Coronary artery (tissue), 2 donors: ENCODE measurements at regions not wholly inside any gene's neighbourhood (a gene's known extent, or its start where the extent isn't known, plus 50 kb on each side); places are given as distances from the start of the nearest gene placed in this dataset.

Experiments
- DNase-seq: peaks from one replicate; pipeline ENCODE4 v3.0.0-alpha.2; 2017; ENCODE audit warnings: low spot score
- H3K27ac ChIP-seq, 2 donors: fragments of 200-600 bp; sonication (generic); one replicate each; pipeline ENCODE4 v1.5.1; 2016 to 2019
- H3K4me3 ChIP-seq: fragments of 200-600 bp; sonication (generic); 2 replicates; pipeline ENCODE4 v1.5.1; 2016; ENCODE audit warnings: mild to moderate bottlenecking, moderate library complexity
- TF ChIP-seq, protein P1 (sequence below): fragments of 200-600 bp; sonication (generic); IDR thresholded peaks from one replicate; pipeline ENCODE4 v1.5.1; 2019; ENCODE audit warnings: antibody characterized with exemption

DNA sequence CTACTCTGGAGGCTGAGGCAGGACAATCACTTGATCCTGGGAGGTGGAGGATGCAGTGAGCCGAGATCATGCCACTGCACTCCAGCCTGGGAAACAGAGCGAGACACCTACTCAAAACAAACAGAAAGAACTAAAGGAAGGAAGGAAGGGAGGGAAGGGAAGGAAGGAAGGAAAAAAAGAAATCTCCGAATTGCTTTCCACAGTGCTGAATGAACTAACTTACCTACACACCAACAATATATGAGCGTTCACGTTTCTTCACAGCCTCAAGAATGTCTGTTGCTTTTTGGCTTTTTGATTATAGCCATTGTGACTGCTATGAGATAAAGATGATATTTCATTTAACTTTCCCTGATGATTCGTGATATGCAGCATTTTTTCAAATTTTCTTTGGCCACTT is 1343.7 kb downstream of the LRFN5 start:
- Histone ChIP-seq H3K27ac (no peak overlapping the region), H3K4me3 (no peak overlapping the region)
- no peak for DNase-seq
- TF ChIP-seq, protein P1, sequence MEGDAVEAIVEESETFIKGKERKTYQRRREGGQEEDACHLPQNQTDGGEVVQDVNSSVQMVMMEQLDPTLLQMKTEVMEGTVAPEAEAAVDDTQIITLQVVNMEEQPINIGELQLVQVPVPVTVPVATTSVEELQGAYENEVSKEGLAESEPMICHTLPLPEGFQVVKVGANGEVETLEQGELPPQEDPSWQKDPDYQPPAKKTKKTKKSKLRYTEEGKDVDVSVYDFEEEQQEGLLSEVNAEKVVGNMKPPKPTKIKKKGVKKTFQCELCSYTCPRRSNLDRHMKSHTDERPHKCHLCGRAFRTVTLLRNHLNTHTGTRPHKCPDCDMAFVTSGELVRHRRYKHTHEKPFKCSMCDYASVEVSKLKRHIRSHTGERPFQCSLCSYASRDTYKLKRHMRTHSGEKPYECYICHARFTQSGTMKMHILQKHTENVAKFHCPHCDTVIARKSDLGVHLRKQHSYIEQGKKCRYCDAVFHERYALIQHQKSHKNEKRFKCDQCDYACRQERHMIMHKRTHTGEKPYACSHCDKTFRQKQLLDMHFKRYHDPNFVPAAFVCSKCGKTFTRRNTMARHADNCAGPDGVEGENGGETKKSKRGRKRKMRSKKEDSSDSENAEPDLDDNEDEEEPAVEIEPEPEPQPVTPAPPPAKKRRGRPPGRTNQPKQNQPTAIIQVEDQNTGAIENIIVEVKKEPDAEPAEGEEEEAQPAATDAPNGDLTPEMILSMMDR = no peak

DNA sequence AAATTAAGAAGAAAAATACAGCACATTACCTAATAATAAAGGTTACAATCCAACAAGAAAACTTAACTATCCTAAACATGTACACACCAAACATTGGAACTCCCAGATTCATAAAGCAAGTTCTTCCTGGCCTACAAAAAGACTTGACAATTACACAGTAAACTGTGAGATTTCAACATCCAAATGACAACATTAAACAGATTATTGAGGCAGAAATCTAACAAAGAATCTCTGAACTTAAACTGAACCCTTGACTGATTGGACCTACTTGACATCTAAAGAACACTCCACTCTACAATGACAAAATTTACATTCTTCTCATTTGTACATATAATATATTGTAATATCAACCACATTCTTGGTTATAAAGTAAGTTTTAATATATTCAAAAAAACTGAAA is 1341.3 kb downstream of the LRFN5 start:
- no peak for DNase-seq
- Histone ChIP-seq H3K4me3 (no peak overlapping the region), H3K27ac (no peak overlapping the region)
- TF ChIP-seq, protein P1 = no peak

DNA sequence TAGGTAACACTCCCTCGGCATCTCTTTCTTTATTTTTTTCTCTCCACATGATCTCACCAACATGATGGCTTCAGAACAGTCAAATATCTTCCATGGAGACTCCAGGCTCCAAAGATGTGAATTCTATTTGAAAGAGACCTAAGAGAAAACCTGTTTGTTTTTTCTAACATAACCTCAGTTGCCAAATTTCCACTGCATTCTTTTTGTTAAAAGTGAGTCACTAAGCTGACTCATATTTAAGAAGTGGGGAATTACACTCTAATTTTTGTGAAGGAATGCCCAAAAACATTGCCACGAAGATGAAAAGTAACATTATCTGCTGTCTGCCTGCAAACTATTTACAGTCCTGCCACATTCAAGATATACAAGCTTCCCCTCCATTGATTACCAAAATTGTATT is 1337.6 kb downstream of the LRFN5 start:
- DNase-seq = no peak
- TF ChIP-seq, protein P1 = no peak
- no peak overlapping the region for H3K4me3 ChIP-seq
- no peak overlapping the region for H3K27ac ChIP-seq

DNA sequence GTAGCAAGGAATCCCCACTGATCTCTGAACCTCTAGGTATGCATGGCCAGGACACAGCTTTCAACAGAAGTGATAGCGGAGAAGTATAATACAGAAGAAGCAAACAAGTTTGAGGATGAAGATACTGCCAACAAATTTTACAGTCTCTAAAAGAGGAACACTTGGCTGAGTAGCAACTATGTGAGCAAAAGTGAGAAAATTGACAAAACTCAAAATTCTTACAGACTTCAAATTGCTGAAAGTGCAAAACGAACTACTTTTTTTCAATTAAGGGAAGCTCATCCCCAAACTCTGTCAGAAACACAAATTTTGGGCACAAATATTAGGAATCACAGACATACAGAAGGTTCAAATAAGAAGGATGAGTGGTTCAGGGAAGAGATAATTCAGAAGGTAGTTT is 1324.6 kb downstream of the LRFN5 start:
- Histone ChIP-seq H3K4me3 (no peak overlapping the region), H3K27ac (no peak overlapping the region)
- DNase-seq = no peak
- TF ChIP-seq, protein P1 = no peak

DNA sequence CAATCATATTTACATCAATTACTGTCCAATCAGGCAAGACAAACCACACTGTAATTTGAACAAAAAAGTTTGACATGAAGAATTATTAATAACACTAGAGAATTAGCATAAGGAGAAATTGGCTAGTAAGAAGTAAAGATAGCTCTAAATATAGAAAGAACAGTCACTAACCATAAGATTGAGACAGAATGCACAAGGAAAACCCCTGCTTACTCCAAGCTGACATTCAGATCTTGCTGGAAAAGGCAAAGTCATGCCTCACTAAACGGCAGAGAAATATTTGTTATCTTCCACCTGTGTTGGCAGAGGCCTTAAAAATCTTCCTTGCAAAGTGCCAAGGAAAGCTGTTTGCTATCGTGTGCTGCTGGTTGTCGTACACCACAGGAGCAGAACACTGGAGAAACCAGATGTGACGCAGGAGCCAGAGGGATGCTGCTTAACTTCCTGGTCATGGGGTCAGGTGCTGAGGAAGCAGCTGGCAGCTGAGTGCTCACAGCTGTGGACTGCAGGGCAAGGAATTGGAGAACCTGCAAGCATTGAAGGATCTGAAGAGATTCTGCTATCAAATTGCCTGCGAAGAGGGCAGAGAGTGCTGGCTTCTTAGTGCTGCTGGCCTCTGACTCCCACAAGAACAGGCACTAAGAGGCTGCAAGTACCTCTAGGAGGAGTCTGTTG is 1323.3 kb downstream of the LRFN5 start:
- TF ChIP-seq, protein P1 = no peak
- no peak overlapping the region for H3K4me3 ChIP-seq
- no peak overlapping the region for H3K27ac ChIP-seq
- no peak for DNase-seq

DNA sequence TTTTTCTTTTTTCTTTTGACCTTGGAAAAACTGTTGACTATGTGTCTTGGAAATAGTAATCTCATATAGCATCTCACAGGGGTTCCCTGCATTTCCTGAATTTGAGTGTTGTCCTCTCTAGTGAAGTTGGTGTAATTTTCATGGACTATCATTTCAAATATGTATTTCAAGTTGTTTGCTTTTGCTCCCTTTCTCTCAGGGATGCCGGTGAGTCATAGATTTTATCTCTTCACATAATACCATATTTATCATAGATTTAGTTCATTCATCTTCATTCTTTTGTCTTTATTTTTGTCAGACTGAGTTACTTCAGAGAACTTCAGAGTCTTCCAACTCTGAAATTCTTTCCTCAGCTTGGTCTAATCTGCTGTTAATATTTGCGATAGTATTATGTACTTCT is 1320.6 kb downstream of the LRFN5 start:
- TF ChIP-seq, protein P1 = no peak
- no peak overlapping the region for H3K27ac ChIP-seq
- DNase-seq = no peak
- H3K4me3 ChIP-seq = no peak overlapping the region

DNA sequence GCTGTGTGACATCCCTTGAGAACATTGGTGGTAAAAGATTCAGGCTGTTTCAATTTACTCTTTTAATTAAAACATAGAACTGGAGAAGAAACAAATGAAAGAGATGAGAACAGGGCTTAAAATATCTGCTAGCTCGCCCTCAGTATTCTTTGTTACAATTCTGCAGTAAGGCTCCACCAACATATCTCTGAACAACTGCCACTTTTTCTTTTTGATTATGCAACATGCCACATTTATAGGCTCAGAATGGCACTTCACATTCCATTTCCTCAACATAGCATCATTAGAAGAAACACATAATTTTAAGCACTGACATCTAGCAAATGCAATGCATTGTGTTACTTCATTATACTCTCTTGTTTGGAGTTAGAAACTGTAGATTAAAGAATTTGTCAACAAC is 1315.2 kb downstream of the LRFN5 start:
- no peak for DNase-seq
- no peak overlapping the region for H3K27ac ChIP-seq
- TF ChIP-seq, protein P1 = no peak
- H3K4me3 ChIP-seq = no peak overlapping the region
